Mucosa of descending colon (tissue), 3 donors: ENCODE measurements at regions not wholly inside any gene's neighbourhood (a gene's known extent, or its start where the extent isn't known, plus 50 kb on each side); places are given as distances from the start of the nearest gene placed in this dataset.
"Not testable (repeated sequence)": the region's sequence is repeated elsewhere in the genome, so short reads cannot be mapped to it uniquely, and the experiment has no call there.

Experiments used
- ATAC-seq: fragments of 200-7000 bp; cut with Tn5 transposase; one replicate; pipeline ENCODE4 v1.9.1; 2020; ENCODE audit warnings: mild to moderate bottlenecking, moderate library complexity
- DNase-seq, 3 donors: peaks; one replicate each; pipeline ENCODE4 v3.0.0-alpha.2; 2020
- H3K36me3 ChIP-seq: fragments of 200-600 bp; one replicate; pipeline ENCODE4 v1.8.0; 2021; ENCODE audit warnings: low read depth, mild to moderate bottlenecking
- H3K4me1 ChIP-seq: fragments of 200-600 bp; one replicate; pipeline ENCODE4 v1.8.0; 2021; ENCODE audit warnings: low read depth, mild to moderate bottlenecking
- H3K4me3 ChIP-seq: fragments of 200-600 bp; one replicate; pipeline ENCODE4 v1.8.0; 2021; ENCODE audit warnings: mild to moderate bottlenecking
- H3K9me3 ChIP-seq: fragments of 200-600 bp; one replicate; pipeline ENCODE4 v1.8.0; 2021; ENCODE audit warnings: mild to moderate bottlenecking
- intact Hi-C, 2 donors: fragments of 100-400 bp; cut with DNase I in 1 of 2; cut with micrococcal nuclease in 1 of 2; formaldehyde crosslinking; loops; one replicate each; pipeline versions ENCODE4 v1.11.0 to v1.11.1; 2022; cut with DNase I, micrococcal nuclease
- TF ChIP-seq, protein P1 (sequence below): fragments of 200-600 bp; IDR thresholded peaks from one replicate; pipeline ENCODE4 v1.8.0; 2022; ENCODE audit warnings: antibody characterized with exemption, mild to moderate bottlenecking
- donor health status: DM: no; HTN: no; CAD: no; lungs with moderate emphysema.
- donor health status: DM: no; HTN: no; CAD: no.
- donor health status: DM: no; HTN: yes; CAD: no.

DNA sequence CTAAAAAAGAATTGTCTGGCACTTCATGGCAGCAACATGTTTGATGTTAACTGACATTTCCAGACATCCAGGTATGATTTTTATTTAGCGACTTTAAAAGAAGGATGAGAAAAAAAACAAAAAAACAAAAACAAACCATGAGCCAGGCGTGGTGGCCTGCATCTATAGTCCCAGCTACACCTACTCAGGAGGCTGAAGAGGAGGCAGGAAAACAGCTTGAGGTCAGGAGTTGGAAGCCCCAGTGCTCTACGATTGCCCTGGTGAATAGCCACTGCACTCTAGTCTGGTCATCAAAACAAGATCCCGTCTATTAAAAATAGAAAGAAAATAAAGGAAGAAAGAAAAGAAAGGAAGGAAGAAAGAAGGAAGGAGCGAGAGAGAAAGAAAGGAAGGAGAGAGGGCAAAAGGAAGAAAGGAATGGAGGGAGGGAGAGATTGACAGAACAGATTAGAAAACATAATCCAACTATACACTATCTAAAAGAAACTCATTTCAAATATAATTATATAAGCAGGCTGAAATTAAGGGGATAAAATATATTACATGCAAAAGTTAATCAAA is 141.6 kb downstream of the TRIM27 start:
- DNase-seq (no peak), ATAC-seq (no peak)
- H3K9me3 ChIP-seq = no peaks in the 10 kb centered on the region
- TF ChIP-seq, protein P1, sequence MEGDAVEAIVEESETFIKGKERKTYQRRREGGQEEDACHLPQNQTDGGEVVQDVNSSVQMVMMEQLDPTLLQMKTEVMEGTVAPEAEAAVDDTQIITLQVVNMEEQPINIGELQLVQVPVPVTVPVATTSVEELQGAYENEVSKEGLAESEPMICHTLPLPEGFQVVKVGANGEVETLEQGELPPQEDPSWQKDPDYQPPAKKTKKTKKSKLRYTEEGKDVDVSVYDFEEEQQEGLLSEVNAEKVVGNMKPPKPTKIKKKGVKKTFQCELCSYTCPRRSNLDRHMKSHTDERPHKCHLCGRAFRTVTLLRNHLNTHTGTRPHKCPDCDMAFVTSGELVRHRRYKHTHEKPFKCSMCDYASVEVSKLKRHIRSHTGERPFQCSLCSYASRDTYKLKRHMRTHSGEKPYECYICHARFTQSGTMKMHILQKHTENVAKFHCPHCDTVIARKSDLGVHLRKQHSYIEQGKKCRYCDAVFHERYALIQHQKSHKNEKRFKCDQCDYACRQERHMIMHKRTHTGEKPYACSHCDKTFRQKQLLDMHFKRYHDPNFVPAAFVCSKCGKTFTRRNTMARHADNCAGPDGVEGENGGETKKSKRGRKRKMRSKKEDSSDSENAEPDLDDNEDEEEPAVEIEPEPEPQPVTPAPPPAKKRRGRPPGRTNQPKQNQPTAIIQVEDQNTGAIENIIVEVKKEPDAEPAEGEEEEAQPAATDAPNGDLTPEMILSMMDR = no peak
- no peaks in the 10 kb centered on the region for H3K4me1 ChIP-seq
- intact Hi-C loops = no loop called here
- H3K36me3 ChIP-seq = no peaks in the 10 kb centered on the region
- no peak overlapping the region for H3K4me3 ChIP-seq

DNA sequence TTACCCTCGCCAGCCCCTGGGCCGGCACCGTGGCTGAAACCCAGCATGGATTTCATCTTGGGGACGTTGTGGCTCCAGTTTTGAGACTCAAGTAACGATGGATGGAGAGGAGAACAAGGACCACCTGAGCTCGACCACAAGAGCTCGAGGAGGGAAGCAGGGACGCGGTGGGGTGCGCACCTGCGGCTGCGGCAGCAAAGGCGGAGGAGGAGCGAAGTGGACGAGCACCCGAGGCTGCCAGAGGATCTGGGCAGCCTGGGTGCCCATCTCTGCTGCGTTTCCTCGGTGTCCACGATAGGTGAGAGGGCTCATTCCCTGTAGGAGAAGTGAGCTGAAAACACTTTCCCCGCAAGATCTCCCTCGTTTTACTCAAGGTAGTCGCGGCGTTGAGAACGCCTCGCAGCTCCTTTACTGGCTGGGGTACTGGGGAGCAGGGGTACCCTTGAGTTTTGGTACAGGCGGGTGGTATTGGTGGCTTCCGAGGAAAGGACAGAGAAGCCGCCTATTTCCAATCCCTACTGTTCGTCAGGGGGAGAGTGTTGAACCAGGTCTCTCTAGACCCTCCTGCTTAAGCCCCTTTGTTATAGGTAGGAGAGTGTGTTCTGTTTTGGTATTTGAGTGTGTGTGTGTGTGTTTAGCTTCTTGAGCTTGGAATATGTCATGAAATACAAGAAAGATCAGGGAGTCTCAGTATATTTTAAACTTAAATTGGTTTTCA is 137.7 kb downstream of the TRIM27 start:
- intact Hi-C loops = no loop called here
- Histone ChIP-seq H3K36me3 (no peaks in the 10 kb centered on the region), H3K4me3 (no peak overlapping the region), H3K9me3 (no peaks in the 10 kb centered on the region), H3K4me1 (no peaks in the 10 kb centered on the region)
- ATAC-seq = no peak
- TF ChIP-seq, protein P1 = no peak
- no peak for DNase-seq

DNA sequence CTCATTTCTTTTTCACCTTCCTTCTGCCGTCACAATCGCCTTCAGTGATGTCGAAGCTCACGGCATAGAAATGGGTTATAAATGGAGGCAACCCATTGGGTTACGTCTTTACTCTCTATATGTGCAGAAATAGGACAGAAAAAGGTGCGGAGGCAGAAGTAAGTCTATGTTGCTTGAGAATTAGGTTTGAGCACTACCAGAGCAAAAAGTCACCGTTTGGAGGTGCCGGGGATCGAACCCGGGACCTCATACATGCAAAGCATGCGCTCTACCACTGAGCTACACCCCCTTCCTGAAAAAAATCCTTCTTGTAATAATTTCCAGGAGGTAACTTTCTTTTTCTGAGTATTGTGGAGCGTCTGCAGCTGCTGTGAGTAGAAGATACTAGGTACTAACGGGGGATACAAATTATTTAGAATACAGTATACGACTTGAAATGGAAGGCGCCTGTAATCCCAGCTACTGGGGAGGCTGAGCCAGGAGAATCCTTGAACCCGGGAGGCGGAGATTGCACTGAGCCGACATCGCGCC is 134.2 kb downstream of the TRIM27 start:
- Histone ChIP-seq H3K4me3 (no peak overlapping the region), H3K9me3 (no peaks in the 10 kb centered on the region), H3K36me3 (no peaks in the 10 kb centered on the region), H3K4me1 (no peaks in the 10 kb centered on the region)
- intact Hi-C loops = no loop called here
- no peak for DNase-seq
- peak; percentile 21 for ATAC-seq
- TF ChIP-seq, protein P1 = no peak

DNA sequence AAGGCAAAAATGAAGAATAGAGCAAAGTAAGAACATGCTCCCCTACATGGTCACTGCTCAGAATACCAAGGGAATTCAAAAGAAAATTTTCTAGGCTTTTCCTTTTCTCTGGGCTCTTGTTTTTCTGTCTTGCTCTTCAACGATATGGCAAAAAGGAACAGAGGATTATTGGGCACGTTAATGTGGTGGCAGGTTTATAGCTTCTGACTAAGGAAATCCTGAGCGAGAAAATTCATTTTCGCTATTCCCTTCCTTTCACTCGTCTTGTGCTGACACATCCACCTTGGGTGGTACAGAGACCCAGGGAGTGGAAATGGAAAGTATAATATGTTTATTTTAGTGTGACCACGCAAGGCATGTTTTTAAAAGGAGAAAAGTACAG is 132.8 kb downstream of the TRIM27 start:
- Histone ChIP-seq H3K36me3 (no peaks in the 10 kb centered on the region), H3K4me1 (no peaks in the 10 kb centered on the region), H3K9me3 (no peaks in the 10 kb centered on the region), H3K4me3 (no peak overlapping the region)
- ATAC-seq (no peak), DNase-seq (no peak)
- TF ChIP-seq, protein P1 = no peak
- intact Hi-C loops = no loop called here

DNA sequence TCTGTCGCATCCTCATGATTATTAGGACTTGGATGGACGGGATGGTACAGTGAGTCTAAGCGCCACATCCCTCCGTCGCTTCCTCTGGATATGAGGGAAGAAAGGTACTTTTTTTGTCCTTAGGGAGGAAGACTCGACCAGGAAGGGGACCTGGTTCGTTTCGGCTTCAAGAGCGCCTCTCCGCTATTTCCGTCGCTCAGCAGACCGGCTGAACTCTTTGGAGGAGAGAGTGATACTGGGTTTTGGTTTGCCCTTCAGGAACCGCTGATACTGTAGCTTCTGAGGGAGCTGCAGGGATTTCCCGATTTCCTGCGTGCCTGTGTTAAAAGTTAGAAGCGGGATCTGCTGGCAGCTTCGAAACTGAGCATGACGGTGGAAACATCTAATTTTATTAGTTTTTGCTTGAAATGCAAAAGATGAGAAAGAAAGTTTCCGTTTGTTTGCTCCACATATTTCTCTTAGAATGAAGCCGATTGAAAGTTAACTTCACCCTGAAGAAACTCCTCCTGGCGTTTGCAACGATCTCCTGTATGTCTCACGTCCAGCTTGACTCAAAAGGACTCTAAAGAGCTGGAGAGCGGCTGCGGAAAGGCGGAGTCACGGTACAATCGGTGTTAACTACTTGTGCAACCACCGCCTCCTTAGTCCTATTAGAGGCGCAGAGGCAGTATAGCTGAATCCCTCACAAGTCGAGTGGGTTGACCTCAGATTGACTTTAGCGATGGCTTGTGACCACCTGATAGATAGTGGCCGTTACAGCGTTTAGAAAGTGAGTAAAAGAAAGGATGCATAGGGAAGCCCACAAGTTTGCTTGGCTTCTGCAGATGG is 129.4 kb downstream of the TRIM27 start:
- H3K36me3 ChIP-seq = no peaks in the 10 kb centered on the region
- TF ChIP-seq, protein P1 = no peak
- H3K4me3 ChIP-seq = no peak overlapping the region
- intact Hi-C loops = no loop called here
- DNase-seq (no peak), ATAC-seq (peak; percentile 31)
- H3K4me1 ChIP-seq = no peaks in the 10 kb centered on the region
- H3K9me3 ChIP-seq = no peaks in the 10 kb centered on the region

DNA sequence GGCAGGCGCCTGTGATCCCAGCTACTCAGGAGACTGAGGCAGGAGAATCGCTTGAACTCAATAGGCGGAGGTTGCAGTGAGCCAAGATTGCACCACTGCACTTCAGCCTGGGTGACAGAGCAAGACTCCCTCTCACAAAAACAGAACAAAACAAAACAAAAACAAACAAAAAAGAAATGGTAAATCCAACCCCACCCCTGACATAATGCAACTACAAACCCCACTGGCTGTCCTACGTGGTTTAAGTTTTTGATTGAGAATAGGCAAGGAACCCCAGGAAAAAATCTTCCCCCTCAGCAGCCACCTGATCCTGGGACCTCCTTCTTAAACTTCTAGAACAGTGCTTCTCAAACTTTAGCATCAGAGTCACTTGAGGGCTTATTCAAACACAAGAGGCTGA is 123.1 kb downstream of the TRIM27 start:
- H3K4me1 ChIP-seq, DNase-seq, H3K4me3 ChIP-seq, intact Hi-C loops, H3K36me3 ChIP-seq, ATAC-seq, H3K9me3 ChIP-seq: not testable (repeated sequence)
